AG10803 (cell line): ENCODE measurements at regions not wholly inside any gene's neighbourhood (a gene's known extent, or its start where the extent isn't known, plus 50 kb on each side); places are given as distances from the start of the nearest gene placed in this dataset.

Source experiments
- DNase-seq: peaks from one replicate; pipeline ENCODE4 v3.0.0; 2010; ENCODE audit warnings: low read depth
- H3K4me3 ChIP-seq: 2 replicates; pipeline ENCODE4 v1.5.1; 2011; ENCODE audit warnings: mild to moderate bottlenecking, low read length, control low read depth
- CTCF ChIP-seq: conservative IDR thresholded peaks from 2 replicates; pipeline ENCODE4 v1.5.1; 2011; ENCODE audit warnings: mild to moderate bottlenecking, low read length, control low read depth, inconsistent platforms

- no peak overlapping the region for H3K4me3 ChIP-seq
- DNase-seq: peak; percentile 30
- TF ChIP-seq CTCF: no peak
Observed at GRCh38 chr5:74240783-74241750, 399.5 kb downstream of the ENC1 start.

DNA sequence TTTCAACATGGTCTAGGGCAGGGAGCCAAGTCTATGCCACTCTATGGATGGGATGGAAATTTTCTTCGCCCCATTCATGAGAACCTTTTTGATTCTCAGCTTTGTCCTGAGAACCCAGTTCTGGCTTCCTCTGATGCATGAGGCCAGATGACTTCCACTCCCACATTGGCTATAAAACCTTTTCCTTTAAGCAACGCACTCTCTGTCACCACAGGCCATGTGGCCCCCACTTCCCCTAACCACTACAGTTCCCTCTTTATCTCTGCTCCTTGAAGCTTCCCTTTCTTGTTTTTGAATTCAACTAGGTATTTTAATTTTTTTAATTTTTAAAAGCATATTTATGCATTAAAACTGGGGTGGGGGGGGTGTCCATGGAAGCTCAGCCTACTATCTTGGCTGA lies 401.3 kb downstream of the ENC1 start:
- no peak for DNase-seq
- no peak overlapping the region for H3K4me3 ChIP-seq
- TF ChIP-seq CTCF: no peak

- no peak for DNase-seq
- TF ChIP-seq CTCF: no peak
- no peak overlapping the region for H3K4me3 ChIP-seq
Observed at GRCh38 chr5:74237571-74238145, 402.9 kb downstream of the ENC1 start.

GRCh38 chr5:74235552-74235951 lies 405.0 kb downstream of the ENC1 start:
- H3K4me3 ChIP-seq: no peak overlapping the region
- no peak for DNase-seq
- no peak for TF ChIP-seq CTCF

- no peak for TF ChIP-seq CTCF
- H3K4me3 ChIP-seq: no peak overlapping the region
- DNase-seq: peak; percentile 68
Observed at GRCh38 chr5:74233571-74233970, 407.0 kb downstream of the ENC1 start.

GRCh38 chr5:74233091-74233490 lies 407.4 kb downstream of the ENC1 start:
- H3K4me3 ChIP-seq: no peak overlapping the region
- no peak for TF ChIP-seq CTCF
- DNase-seq: no peak

DNA sequence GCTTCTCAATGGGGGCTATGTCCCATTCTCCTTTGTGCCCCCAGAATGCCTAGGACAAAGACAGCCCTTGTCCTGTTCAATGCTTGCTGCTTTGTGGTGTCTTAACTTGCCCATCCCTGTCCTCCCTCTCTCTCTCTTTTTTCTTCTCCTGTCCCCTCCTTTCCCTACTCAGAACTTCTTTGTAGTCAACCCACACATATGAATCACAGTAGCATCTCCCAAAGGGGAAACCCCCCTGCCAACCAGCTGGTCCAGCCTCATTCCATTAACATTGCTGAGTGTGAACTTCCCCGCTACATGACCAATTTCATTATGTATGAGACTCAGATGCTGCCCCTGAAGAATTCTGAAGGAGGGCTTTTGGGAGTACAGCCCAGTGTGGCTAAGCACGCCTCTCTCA lies 408.3 kb downstream of the ENC1 start:
- peak; percentile 89 for DNase-seq
- TF ChIP-seq CTCF: no peak

More for the DNA sequence above, 408.3 kb downstream of the ENC1 start:
- no peak overlapping the region for H3K4me3 ChIP-seq
